ENCODE measurements at regions not wholly inside any gene's neighbourhood (a gene's known extent, or its start where the extent isn't known, plus 50 kb on each side); places are given as distances from the start of the nearest gene placed in this dataset.

- Histone ChIP-seq H3K4me3 (no peak overlapping the region), H3K27me3 (no peaks in the 10 kb centered on the region), H3K36me3 (no peaks in the 10 kb centered on the region), H3K4me1 (peaks cover 0 to 24% (median 14%) of the 10 kb centered on the region in 4 donors), H3K27ac (no peak overlapping the region), H3K9me3 (no peaks in the 10 kb centered on the region)
- intact Hi-C loops (cut with DNase I): no loop called here
- DNase-seq: no peak
- 51 to 67% methylated on average over 10 of the region's 10 CpGs for WGBS, 2 donors
- TF ChIP-seq EP300 (IDR thresholded peaks at IDR 0.05): no peak
- no peak for TF ChIP-seq POLR2A (IDR thresholded peaks at IDR 0.05)
- TF ChIP-seq CTCF (IDR thresholded peaks at IDR 0.05): no peak
- TF ChIP-seq POLR2AphosphoS5 (IDR thresholded peaks at IDR 0.05): no peak
Observed at GRCh38 chr15:27674826-27675225, 424.3 kb downstream of the OCA2 start.

GRCh38 chr15:27673766-27674445 lies 425.2 kb downstream of the OCA2 start:
- Histone ChIP-seq H3K27ac (no peak overlapping the region), H3K4me1 (peaks cover 0 to 24% (median 13%) of the 10 kb centered on the region in 4 donors), H3K36me3 (no peaks in the 10 kb centered on the region), H3K4me3 (no peak overlapping the region), H3K27me3 (no peaks in the 10 kb centered on the region), H3K9me3 (no peaks in the 10 kb centered on the region)
- DNase-seq: no peak
- intact Hi-C loops (cut with DNase I): no loop called here
- TF ChIP-seq POLR2AphosphoS5 (IDR thresholded peaks at IDR 0.05) (no peak), EP300 (IDR thresholded peaks at IDR 0.05) (no peak), POLR2A (IDR thresholded peaks at IDR 0.05) (no peak), CTCF (IDR thresholded peaks at IDR 0.05) (no peak)
- 87 to 92% methylated on average over 15 of the region's 15 CpGs for WGBS, 2 donors

- TF ChIP-seq CTCF (IDR thresholded peaks at IDR 0.05): no peak
- TF ChIP-seq POLR2A (IDR thresholded peaks at IDR 0.05): no peak
- TF ChIP-seq POLR2AphosphoS5 (IDR thresholded peaks at IDR 0.05): no peak
- TF ChIP-seq EP300 (IDR thresholded peaks at IDR 0.05): no peak
- H3K27ac ChIP-seq: no peak overlapping the region
- H3K4me1 ChIP-seq: peaks cover 0 to 24% (median 13%) of the 10 kb centered on the region in 4 donors
- H3K36me3 ChIP-seq: no peaks in the 10 kb centered on the region
- no peak overlapping the region for H3K4me3 ChIP-seq
- no peak for DNase-seq
- no peaks in the 10 kb centered on the region for H3K27me3 ChIP-seq
- WGBS, 2 donors: 88 to 89% methylated on average over 8 of the region's 8 CpGs
- intact Hi-C loops (cut with DNase I): no loop called here
- no peaks in the 10 kb centered on the region for H3K9me3 ChIP-seq
Observed at GRCh38 chr15:27672537-27672936, 426.6 kb downstream of the OCA2 start.

- WGBS, 2 donors: 63 to 73% methylated on average over 13 of the region's 13 CpGs
- no peak overlapping the region for H3K4me3 ChIP-seq
- no peaks in the 10 kb centered on the region for H3K36me3 ChIP-seq
- H3K4me1 ChIP-seq: peaks cover 0 to 24% (median 13%) of the 10 kb centered on the region in 4 donors
- no peaks in the 10 kb centered on the region for H3K27me3 ChIP-seq
- no peak for TF ChIP-seq POLR2AphosphoS5 (IDR thresholded peaks at IDR 0.05)
- H3K27ac ChIP-seq: peak overlapping the region in 1 of 4 donors; percentile 37
- intact Hi-C loops (cut with DNase I): no loop called here
- no peaks in the 10 kb centered on the region for H3K9me3 ChIP-seq
- DNase-seq: no peak
Observed at GRCh38 chr15:27671819-27672437, 427.2 kb downstream of the OCA2 start.

- intact Hi-C loops (cut with DNase I): no loop called here
- no peak for DNase-seq
- Histone ChIP-seq H3K27ac (peak overlapping the region in 1 of 4 donors; percentile 52), H3K27me3 (no peaks in the 10 kb centered on the region), H3K36me3 (no peaks in the 10 kb centered on the region), H3K9me3 (no peaks in the 10 kb centered on the region), H3K4me1 (peaks cover 0 to 24% (median 13%) of the 10 kb centered on the region in 4 donors), H3K4me3 (no peak overlapping the region)
- TF ChIP-seq CTCF (IDR thresholded peaks at IDR 0.05) (no peak), POLR2AphosphoS5 (IDR thresholded peaks at IDR 0.05) (peak in 1 of 4 donors; percentile 20), POLR2A (IDR thresholded peaks at IDR 0.05) (no peak), EP300 (IDR thresholded peaks at IDR 0.05) (no peak)
- 51 to 62% methylated on average over 11 of the region's 11 CpGs for WGBS, 2 donors
Observed at GRCh38 chr15:27670486-27671209, 428.5 kb downstream of the OCA2 start.
